Epithelial cell of proximal tubule (primary cell): ENCODE measurements at regions not wholly inside any gene's neighbourhood (a gene's known extent, or its start where the extent isn't known, plus 50 kb on each side); places are given as distances from the start of the nearest gene placed in this dataset.
A peak's percentile ranks its signal among the peaks of the same experiment; 100 is the strongest.

Experiments used
- DNase-seq: peaks from one replicate; pipeline ENCODE4 v3.0.0-alpha.2; 2011; ENCODE audit warnings: low read depth
- H3K4me3 ChIP-seq: 2 replicates; pipeline ENCODE4 v1.5.1; 2011; ENCODE audit warnings: low read depth, mild to moderate bottlenecking, low read length
- CTCF ChIP-seq: conservative IDR thresholded peaks from 2 replicates; pipeline ENCODE4 v1.5.1; 2012; ENCODE audit warnings: low read depth, mild to moderate bottlenecking, low read length

DNA sequence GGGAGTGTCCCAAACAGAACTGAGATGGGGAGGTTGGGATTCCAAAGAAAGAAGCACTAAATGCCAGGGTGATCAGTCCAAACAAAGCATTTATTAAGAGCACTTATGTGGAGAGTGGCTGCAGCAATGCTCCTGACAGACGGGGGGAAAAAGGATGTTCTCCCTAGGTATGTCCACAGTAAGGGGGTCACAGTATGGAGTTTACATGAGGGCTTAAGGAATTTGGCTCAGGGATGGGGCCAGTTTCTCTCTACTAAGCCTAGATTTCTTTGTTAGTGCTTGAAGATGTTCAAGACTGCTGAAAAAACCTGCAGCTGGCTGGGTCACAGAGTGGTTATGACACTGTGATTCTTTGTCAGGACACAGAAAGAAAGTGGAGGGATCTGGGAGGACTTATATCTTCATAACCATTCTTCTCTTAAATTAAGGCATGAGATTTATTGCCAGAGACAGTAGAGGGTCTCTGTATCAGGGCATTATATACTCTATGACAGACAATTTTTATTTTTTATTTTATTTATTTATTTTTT lies 1468.0 kb downstream of the C4orf33 start:
- DNase-seq, result no peak
- H3K4me3 ChIP-seq, result peak overlapping the region; percentile 51
- TF ChIP-seq CTCF, result no peak

DNA sequence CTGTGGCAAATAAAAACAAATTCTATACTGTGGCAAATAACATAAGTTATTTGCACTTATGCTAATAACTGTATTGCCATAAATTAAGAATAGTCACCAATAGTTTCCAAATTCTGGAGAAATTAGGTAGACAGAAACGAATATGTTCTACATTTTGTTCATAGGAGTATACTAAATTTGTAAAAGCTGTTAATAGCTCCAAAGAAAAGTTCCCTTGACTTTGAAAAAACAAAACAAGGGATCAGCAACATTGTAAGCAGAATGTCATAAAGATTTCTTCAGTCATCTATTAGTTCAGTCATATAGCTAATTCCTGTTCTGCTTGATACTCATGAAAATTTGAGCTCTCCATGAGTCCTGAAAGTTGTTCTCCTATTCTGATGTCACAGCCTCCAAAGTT lies 1472.8 kb downstream of the C4orf33 start:
- no peak for DNase-seq
- TF ChIP-seq CTCF, result no peak
- no peak overlapping the region for H3K4me3 ChIP-seq

DNA sequence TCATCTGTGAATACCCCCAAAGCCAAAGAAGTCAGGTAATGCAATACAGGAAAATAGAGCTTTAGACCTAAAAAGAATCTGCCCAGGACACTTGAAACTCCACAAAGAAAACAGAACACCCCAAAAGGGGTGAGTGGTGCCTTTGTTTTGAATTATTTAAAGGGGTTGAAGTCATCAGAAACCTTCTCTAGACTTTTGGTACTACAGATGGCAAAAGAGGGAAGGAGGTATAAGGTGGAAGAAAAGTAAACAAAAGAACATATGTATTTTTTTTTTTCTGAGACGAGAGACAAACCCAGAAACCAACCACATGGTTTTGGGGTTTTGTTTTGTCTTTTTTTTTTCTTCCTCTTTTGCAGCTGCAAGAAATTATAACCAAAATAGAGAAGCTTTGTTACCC lies 1477.8 kb downstream of the C4orf33 start:
- H3K4me3 ChIP-seq, result no peak overlapping the region
- no peak for TF ChIP-seq CTCF
- no peak for DNase-seq

DNA sequence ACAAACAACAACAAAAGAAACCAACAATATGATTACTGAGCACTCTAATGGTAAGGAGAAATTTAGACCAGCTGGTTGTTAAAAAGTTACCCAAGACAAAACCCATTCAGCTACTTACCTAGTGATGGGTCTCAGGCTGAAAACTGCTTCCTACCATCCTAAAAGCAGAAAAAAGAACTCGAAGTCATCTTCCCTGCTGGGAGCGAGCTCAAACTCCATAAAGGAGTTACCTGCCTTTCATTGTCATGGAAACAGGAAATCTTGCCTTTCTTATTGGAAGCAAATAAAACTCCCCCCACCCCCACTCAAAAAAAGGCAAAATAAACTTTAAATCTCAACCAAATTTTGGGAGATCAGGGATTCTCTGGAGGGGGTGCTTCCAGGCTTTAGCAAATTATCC lies 1478.3 kb downstream of the C4orf33 start:
- no peak for DNase-seq
- no peak overlapping the region for H3K4me3 ChIP-seq
- TF ChIP-seq CTCF, result no peak

GRCh38 chr4:130576218-130576617 lies 1480.3 kb downstream of the C4orf33 start:
- H3K4me3 ChIP-seq, result no peak overlapping the region
- no peak for DNase-seq
- no peak for TF ChIP-seq CTCF

- TF ChIP-seq CTCF, result no peak
- no peak overlapping the region for H3K4me3 ChIP-seq
- no peak for DNase-seq
Measured at GRCh38 chr4:130591091-130591490, 1495.1 kb downstream of the C4orf33 start.

- no peak for TF ChIP-seq CTCF
- no peak for DNase-seq
- H3K4me3 ChIP-seq, result no peak overlapping the region
Measured at GRCh38 chr4:130600706-130601105, 1504.8 kb downstream of the C4orf33 start.
